Activated CD8-positive, alpha-beta T cell treated with anti-CD3 and anti-CD28 coated beads for 36 hours (primary cell): ENCODE measurements at regions not wholly inside any gene's neighbourhood (a gene's known extent, or its start where the extent isn't known, plus 50 kb on each side); places are given as distances from the start of the nearest gene placed in this dataset.

ENCODE experiments used
- ATAC-seq: fragments of 200-7000 bp; cut with Tn5 transposase; one replicate; pipeline ENCODE4 v1.10.0; 2021; ENCODE audit warnings: mild to moderate bottlenecking, moderate library complexity
- CTCF ChIA-PET: fragments of 350-600 bp; sonication (Branson Sonifier 250); formaldehyde crosslinking; loops from one replicate; lab custom pipeline; 2021; ENCODE audit warnings: antibody characterized with exemption; lab: Charles Lee
- POLR2A ChIA-PET: fragments of 350-600 bp; sonication (Branson Sonifier 250); formaldehyde crosslinking; loops from one replicate; lab custom pipeline; 2021; ENCODE audit warnings: antibody characterized with exemption; lab: Charles Lee
- DNase-seq: peaks from one replicate; pipeline ENCODE4 v3.0.0-alpha.2; 2020
- H3K27ac Mint-ChIP-seq: one replicate; pipeline ENCODE4 v1.8.0; 2021; ENCODE audit warnings: mild to moderate bottlenecking, mixed read lengths
- H3K27me3 Mint-ChIP-seq: one replicate; pipeline ENCODE4 v1.8.0; 2021; ENCODE audit warnings: mixed read lengths
- H3K36me3 Mint-ChIP-seq: one replicate; pipeline ENCODE4 v1.8.0; 2021; ENCODE audit warnings: low read depth, mixed read lengths
- H3K4me1 Mint-ChIP-seq: one replicate; pipeline ENCODE4 v1.8.0; 2021; ENCODE audit warnings: low read depth, mixed read lengths
- H3K4me3 Mint-ChIP-seq: one replicate; pipeline ENCODE4 v1.8.0; 2021; ENCODE audit warnings: mild to moderate bottlenecking, moderate library complexity, mixed read lengths
- H3K9me3 Mint-ChIP-seq: one replicate; pipeline ENCODE4 v1.8.0; 2021; ENCODE audit warnings: mixed read lengths
- CTCF ChIP-seq: fragments of 200-600 bp; IDR thresholded peaks from one replicate; pipeline ENCODE4 v1.8.0; 2022; ENCODE audit warnings: antibody characterized with exemption, mild to moderate bottlenecking
- intact Hi-C: fragments of 100-400 bp; cut with micrococcal nuclease; formaldehyde crosslinking; loops from one replicate; pipeline ENCODE4 v1.10.0; 2022

GRCh38 chr6:62683063-62683462 lies 397.0 kb upstream of the KHDRBS2 start:
- intact Hi-C loops: no loop called here
- CTCF ChIA-PET: no interaction called here

GRCh38 chr6:62681108-62681507 lies 395.1 kb upstream of the KHDRBS2 start:
- no peaks in the 10 kb centered on the region for H3K27me3 Mint-ChIP-seq
- no peak overlapping the region for H3K4me3 Mint-ChIP-seq
- intact Hi-C loops: no loop called here
- H3K27ac Mint-ChIP-seq: no peak overlapping the region
- H3K9me3 Mint-ChIP-seq: peaks cover 12% of the 10 kb centered on the region
- DNase-seq: no peak
- no peaks in the 10 kb centered on the region for H3K36me3 Mint-ChIP-seq
- ChIA-PET CTCF (no interaction called here), POLR2A (no interaction called here)
- H3K4me1 Mint-ChIP-seq: no peaks in the 10 kb centered on the region
- no peak for ATAC-seq
- no peak for TF ChIP-seq CTCF

More at GRCh38 chr6:62683063-62683462, 397.0 kb upstream of the KHDRBS2 start:
- POLR2A ChIA-PET: no interaction called here
- no peaks in the 10 kb centered on the region for H3K27me3 Mint-ChIP-seq
- peaks cover 13% of the 10 kb centered on the region for H3K9me3 Mint-ChIP-seq
- TF ChIP-seq CTCF: no peak
- no peak overlapping the region for H3K27ac Mint-ChIP-seq
- no peak for DNase-seq
- no peaks in the 10 kb centered on the region for H3K4me1 Mint-ChIP-seq
- H3K4me3 Mint-ChIP-seq: no peak overlapping the region
- ATAC-seq: no peak
- H3K36me3 Mint-ChIP-seq: no peaks in the 10 kb centered on the region

- H3K9me3 Mint-ChIP-seq: peaks cover 6% of the 10 kb centered on the region
- CTCF ChIA-PET: no interaction called here
- H3K27ac Mint-ChIP-seq: no peak overlapping the region
- no peak overlapping the region for H3K4me3 Mint-ChIP-seq
- no peak for TF ChIP-seq CTCF
- no peak for DNase-seq
- POLR2A ChIA-PET: no interaction called here
- H3K4me1 Mint-ChIP-seq: no peaks in the 10 kb centered on the region
- H3K27me3 Mint-ChIP-seq: no peaks in the 10 kb centered on the region
- H3K36me3 Mint-ChIP-seq: no peaks in the 10 kb centered on the region
- no peak for ATAC-seq
- intact Hi-C loops: no loop called here
These were observed 387.0 kb upstream of the KHDRBS2 start for GRCh38 chr6:62672989-62673388.

- ATAC-seq (no peak), DNase-seq (no peak)
- ChIA-PET POLR2A (no interaction called here), CTCF (no interaction called here)
- Mint-ChIP-seq H3K4me1 (no peaks in the 10 kb centered on the region), H3K27ac (no peak overlapping the region), H3K36me3 (no peaks in the 10 kb centered on the region), H3K4me3 (no peak overlapping the region), H3K27me3 (no peaks in the 10 kb centered on the region), H3K9me3 (peaks cover 6% of the 10 kb centered on the region)
- no peak for TF ChIP-seq CTCF
- intact Hi-C loops: no loop called here
These were observed 384.6 kb upstream of the KHDRBS2 start for GRCh38 chr6:62670490-62671223.

- Mint-ChIP-seq H3K9me3 (peaks cover 6% of the 10 kb centered on the region), H3K27me3 (no peaks in the 10 kb centered on the region), H3K4me1 (no peaks in the 10 kb centered on the region), H3K27ac (no peak overlapping the region), H3K36me3 (no peaks in the 10 kb centered on the region), H3K4me3 (no peak overlapping the region)
- intact Hi-C loops: no loop called here
- ATAC-seq (no peak), DNase-seq (no peak)
- CTCF ChIA-PET: no interaction called here
- TF ChIP-seq CTCF: no peak
- POLR2A ChIA-PET: no interaction called here
These were observed 383.8 kb upstream of the KHDRBS2 start for GRCh38 chr6:62669831-62670230.
